Activated T-helper 2 cell treated with anti-CD3 and anti-CD28 coated beads, Interferon-gamma antibody, Interleukin-2, Interleukin-4, amounts not matched to agents 10 μg/mL and 5 μg/mL and 100 μg/mL, durations not matched to agents 14 hours and 24 hours and 36 hours (primary cell): ENCODE measurements at regions not wholly inside any gene's neighbourhood (a gene's known extent, or its start where the extent isn't known, plus 50 kb on each side); places are given as distances from the start of the nearest gene placed in this dataset.

Experiments used
- DNase-seq: peaks from one replicate; pipeline ENCODE4 v3.0.0; 2021; ENCODE audit warnings: low spot score
- H3K27ac Mint-ChIP-seq: one replicate; pipeline ENCODE4 v1.8.0; 2021; ENCODE audit warnings: mixed read lengths
- H3K27me3 Mint-ChIP-seq: one replicate; pipeline ENCODE4 v1.8.0; 2021; ENCODE audit warnings: low read depth, mixed read lengths
- H3K36me3 Mint-ChIP-seq: one replicate; pipeline ENCODE4 v1.8.0; 2021; ENCODE audit warnings: low read depth, mixed read lengths
- H3K4me1 Mint-ChIP-seq: one replicate; pipeline ENCODE4 v1.8.0; 2021; ENCODE audit warnings: low read depth, mixed read lengths
- H3K4me3 Mint-ChIP-seq: one replicate; pipeline ENCODE4 v1.8.0; 2021; ENCODE audit warnings: low read depth, mild to moderate bottlenecking, moderate library complexity, mixed read lengths
- H3K9me3 Mint-ChIP-seq: one replicate; pipeline ENCODE4 v1.8.0; 2021; ENCODE audit warnings: mixed read lengths
- intact Hi-C: fragments of 100-400 bp; cut with micrococcal nuclease; formaldehyde crosslinking; loops from one replicate; pipeline ENCODE4 v1.15.1; 2023

DNA sequence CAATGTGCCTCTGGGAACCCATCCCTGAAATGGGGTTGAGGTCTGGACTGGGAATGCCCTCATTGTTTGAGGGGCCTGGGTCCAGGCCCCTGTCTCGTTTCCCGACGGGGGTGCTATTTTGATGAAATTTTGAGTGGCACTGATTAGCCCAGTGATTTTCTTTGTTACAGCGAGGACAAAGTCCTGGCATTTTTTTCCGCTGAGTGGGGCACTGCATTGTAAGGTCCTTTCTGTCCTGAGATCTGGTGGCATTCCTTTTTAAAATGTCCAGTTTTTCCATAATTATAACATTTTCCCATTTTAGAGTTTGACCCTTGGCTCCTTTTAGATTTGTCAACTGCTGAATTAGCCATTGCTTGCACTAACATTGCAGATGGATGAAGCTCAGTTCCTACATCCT lies 69.7 kb upstream of the INCENP start:
- no peak overlapping the region for H3K4me3 Mint-ChIP-seq
- H3K4me1 Mint-ChIP-seq, result no peaks in the 10 kb centered on the region
- DNase-seq, result no peak
- no peak overlapping the region for H3K27ac Mint-ChIP-seq
- intact Hi-C loops, result no loop called here
- H3K36me3 Mint-ChIP-seq, result no peaks in the 10 kb centered on the region
- H3K9me3 Mint-ChIP-seq, result no peaks in the 10 kb centered on the region
- H3K27me3 Mint-ChIP-seq, result peaks cover 1% of the 10 kb centered on the region

DNA sequence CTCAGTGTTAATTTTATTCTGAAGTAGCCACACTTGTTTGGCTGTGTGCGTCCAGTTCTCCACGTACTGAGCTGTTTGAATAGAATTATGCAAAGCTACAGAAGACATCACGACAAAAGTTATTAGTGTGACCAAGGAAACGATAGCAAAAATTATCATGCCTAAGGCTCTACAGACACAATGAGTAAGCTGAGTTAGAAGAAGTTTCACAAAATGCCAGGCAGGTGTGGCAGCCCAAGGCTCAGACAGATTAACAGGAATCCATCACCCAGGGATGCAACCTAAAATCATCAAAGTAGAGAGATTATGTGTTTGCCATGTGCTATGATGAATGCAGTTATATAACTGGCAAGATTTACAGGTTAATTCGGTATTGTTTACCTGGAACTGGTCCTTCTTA lies 73.1 kb upstream of the INCENP start:
- Mint-ChIP-seq H3K4me3 (no peak overlapping the region), H3K4me1 (no peaks in the 10 kb centered on the region), H3K27ac (no peak overlapping the region), H3K9me3 (no peaks in the 10 kb centered on the region), H3K36me3 (no peaks in the 10 kb centered on the region), H3K27me3 (peaks cover 4% of the 10 kb centered on the region)
- intact Hi-C loops, result no loop called here
- DNase-seq, result no peak

DNA sequence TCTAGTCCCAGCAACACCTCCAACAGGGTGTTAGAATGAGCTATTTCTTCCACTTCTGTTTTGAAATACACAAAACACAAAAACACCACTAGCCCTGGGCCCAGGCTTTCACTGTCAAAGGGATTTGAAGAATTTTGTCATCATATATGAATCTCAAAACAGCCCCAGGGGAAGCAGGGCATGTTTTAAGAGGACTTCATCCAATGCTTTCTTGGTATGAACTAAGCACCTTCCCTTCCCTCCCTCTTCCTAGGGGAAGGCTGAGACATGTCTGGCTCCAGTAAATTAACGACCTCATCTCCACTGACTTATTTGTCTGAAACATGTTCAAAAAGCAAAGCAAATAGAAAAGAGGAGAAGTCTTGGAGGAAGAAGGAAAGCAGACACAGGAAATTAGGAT lies 75.7 kb upstream of the INCENP start:
- Mint-ChIP-seq H3K36me3 (no peaks in the 10 kb centered on the region), H3K4me1 (no peaks in the 10 kb centered on the region), H3K27ac (no peak overlapping the region), H3K27me3 (peaks cover 8% of the 10 kb centered on the region), H3K4me3 (no peak overlapping the region), H3K9me3 (no peaks in the 10 kb centered on the region)
- intact Hi-C loops, result no loop called here
- no peak for DNase-seq

DNA sequence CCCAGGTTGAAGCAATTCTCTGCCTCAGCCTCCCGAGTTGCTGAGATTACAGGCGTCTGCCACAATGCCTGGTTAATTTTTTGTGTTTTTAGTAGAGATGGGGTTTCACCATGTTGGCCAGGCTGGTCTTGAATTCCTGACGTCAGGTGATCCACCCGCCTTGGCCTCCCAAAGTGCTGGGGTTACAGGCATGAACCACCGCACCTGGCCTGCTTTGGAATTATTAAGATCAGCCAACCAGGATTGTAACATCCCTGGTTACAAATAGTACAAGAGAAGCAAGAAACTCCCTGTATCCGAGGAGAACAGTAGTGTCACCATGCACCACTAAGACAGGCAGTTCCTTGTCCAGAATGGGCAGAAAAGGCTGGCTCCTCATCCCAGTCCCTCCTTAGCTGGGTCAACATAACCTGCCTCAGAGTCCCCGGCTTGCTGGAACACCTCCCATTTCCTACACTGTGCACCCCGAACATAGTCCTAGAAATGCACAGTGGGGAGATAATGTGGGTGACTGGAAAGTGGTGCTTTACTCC lies 77.2 kb upstream of the INCENP start:
- H3K36me3 Mint-ChIP-seq, result no peaks in the 10 kb centered on the region
- DNase-seq, result no peak
- H3K4me1 Mint-ChIP-seq, result no peaks in the 10 kb centered on the region
- intact Hi-C loops, result no loop called here
- H3K4me3 Mint-ChIP-seq, result no peak overlapping the region
- H3K9me3 Mint-ChIP-seq, result no peaks in the 10 kb centered on the region
- H3K27ac Mint-ChIP-seq, result no peak overlapping the region
- peaks cover 8% of the 10 kb centered on the region for H3K27me3 Mint-ChIP-seq

DNA sequence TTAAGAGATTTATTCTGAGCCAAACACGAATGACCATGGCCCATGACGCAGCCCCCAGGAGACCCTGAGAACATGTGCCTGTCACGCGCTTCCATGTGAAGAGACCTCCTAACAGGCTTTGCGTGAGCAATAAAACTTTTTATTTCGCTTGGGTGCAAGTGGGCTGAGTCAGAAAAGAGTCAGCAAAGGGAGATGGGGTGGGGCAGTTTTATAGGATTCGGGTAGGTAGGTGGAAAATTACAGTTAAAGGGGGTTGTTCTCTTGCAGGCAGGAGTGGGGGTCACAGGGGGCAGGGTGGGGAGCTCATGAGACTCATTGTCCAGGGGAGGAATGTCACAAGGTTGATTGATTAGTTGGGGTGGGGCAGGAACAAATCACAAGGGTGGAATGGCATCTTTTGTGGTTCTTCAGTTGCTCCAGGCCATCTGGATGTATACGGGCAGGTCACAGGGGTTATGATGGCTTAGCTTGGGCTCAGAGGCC lies 77.2 kb upstream of the FTH1 start:
- no peaks in the 10 kb centered on the region for H3K4me1 Mint-ChIP-seq
- intact Hi-C loops, result no loop called here
- no peaks in the 10 kb centered on the region for H3K36me3 Mint-ChIP-seq
- H3K4me3 Mint-ChIP-seq, result no peak overlapping the region
- H3K27me3 Mint-ChIP-seq, result peaks cover 8% of the 10 kb centered on the region
- no peak for DNase-seq
- no peaks in the 10 kb centered on the region for H3K9me3 Mint-ChIP-seq
- no peak overlapping the region for H3K27ac Mint-ChIP-seq

DNA sequence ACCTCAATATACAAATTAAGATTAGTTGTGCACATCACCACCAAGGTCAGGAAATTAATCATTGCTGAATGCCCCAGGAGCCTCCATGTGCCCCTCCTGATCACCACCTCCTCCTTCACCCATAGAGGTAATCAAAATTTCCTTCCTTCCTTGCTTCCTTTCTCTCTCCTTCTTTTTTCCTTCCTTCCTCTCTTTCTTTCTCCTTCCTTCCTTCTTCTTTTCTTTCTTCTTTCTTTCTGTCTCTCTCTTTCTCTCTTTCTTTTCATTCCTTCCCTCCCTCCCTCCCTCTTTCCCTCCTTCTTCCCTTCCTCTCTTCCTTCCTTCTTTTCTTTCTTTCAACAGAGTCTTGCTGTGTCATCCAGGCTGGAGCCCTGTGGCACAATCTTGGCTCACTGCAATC lies 67.9 kb upstream of the FTH1 start:
- Mint-ChIP-seq H3K27ac (no peak overlapping the region), H3K9me3 (peaks cover 6% of the 10 kb centered on the region), H3K4me3 (no peak overlapping the region), H3K36me3 (no peaks in the 10 kb centered on the region), H3K27me3 (peaks cover 21% of the 10 kb centered on the region), H3K4me1 (no peaks in the 10 kb centered on the region)
- intact Hi-C loops, result no loop called here
- no peak for DNase-seq

DNA sequence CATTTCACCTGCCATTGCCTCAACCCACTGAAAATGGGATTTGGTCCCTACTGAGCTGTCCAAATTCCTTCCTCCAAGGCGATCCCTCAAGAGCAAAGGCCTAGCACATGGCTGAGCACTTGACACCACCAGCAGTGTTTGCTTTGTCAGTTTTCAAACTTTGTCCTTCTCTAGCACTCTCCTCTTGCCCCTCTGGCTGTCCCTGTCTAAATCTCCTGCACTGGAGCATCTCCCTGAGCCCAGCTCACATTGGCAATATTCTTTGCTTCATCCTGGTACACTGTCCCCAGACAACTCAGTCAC lies 66.6 kb upstream of the FTH1 start:
- no peak for DNase-seq
- Mint-ChIP-seq H3K9me3 (peaks cover 6% of the 10 kb centered on the region), H3K4me1 (no peaks in the 10 kb centered on the region), H3K4me3 (no peak overlapping the region), H3K36me3 (no peaks in the 10 kb centered on the region), H3K27ac (no peak overlapping the region), H3K27me3 (peaks cover 18% of the 10 kb centered on the region)
- intact Hi-C loops, result no loop called here

DNA sequence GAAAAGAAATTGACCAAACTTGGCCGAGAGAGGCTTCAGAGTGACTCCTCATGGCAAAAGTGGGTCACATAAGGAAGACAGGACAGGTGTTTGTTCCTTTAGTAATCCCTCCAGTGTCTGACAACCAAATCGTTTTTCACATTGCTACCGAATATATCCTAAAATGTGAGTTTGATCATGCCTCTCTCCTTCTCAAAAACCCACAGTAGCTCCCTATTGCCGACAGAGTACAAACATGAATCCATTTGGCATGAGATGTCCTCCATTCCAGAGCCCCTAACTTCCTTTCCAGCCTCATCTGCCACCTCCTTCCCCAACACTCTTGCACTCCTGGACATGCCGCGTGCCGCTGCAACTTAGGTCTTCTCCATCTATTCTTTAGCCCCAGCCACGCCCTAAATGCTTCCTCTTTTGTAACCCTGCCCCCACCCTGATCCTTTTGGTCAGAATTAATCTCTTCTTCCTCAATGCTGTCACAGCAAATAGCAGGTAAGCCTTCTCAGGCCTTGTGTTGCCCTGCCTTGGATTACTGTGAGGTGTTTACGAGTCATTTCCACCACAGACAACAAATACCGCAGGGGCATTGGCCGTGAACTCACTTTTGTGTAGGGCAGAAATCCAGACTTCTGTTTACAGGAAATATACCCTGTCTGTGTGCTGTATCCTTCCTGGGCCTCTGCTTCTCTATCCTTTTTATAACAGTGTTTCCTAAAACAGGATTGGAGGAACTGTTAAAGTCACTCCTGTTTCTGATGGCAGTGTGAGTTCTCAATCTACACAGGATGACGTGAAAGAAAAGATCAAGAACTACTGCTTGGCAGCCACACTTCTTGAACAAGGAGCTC lies 66.0 kb upstream of the FTH1 start:
- H3K27ac Mint-ChIP-seq, result no peak overlapping the region
- H3K36me3 Mint-ChIP-seq, result no peaks in the 10 kb centered on the region
- H3K9me3 Mint-ChIP-seq, result peaks cover 6% of the 10 kb centered on the region
- intact Hi-C loops, result no loop called here
- DNase-seq, result no peak
- no peak overlapping the region for H3K4me3 Mint-ChIP-seq
- H3K27me3 Mint-ChIP-seq, result peaks cover 12% of the 10 kb centered on the region
- peaks cover under 1% of the 10 kb centered on the region for H3K4me1 Mint-ChIP-seq

DNA sequence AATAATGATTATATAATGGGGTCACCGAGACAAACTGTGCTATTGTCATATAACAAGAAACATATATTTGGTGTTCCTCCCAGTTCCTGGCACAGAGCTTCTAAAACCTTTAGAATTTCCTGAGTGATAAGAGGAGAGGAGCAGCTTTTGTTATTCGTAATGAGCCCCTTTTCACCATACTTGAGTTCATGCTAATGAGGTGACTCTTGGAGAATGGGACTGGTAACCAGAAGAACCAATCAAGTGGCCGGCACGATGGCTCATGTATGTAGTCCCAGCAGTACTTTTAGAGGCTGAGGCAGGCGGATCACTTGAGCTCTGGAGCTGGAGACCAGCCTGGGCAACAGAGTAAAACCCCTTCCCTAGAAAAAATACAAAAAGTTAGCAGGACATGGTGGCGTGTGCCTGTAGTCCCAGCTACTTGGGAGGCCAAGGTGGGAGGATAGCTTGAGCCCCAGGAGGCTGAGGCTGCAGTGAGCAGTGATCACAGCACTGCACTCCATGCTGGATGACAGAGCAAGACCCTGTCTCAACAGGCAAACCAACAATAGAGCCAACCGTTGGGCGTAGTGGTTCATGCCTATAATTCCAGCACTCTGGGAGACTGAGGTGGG lies 62.7 kb upstream of the FTH1 start:
- Mint-ChIP-seq H3K36me3 (no peaks in the 10 kb centered on the region), H3K27me3 (no peaks in the 10 kb centered on the region), H3K4me1 (peaks cover 10% of the 10 kb centered on the region), H3K9me3 (peaks cover 6% of the 10 kb centered on the region), H3K4me3 (no peak overlapping the region), H3K27ac (no peak overlapping the region)
- DNase-seq, result no peak
- intact Hi-C loops, result no loop called here

DNA sequence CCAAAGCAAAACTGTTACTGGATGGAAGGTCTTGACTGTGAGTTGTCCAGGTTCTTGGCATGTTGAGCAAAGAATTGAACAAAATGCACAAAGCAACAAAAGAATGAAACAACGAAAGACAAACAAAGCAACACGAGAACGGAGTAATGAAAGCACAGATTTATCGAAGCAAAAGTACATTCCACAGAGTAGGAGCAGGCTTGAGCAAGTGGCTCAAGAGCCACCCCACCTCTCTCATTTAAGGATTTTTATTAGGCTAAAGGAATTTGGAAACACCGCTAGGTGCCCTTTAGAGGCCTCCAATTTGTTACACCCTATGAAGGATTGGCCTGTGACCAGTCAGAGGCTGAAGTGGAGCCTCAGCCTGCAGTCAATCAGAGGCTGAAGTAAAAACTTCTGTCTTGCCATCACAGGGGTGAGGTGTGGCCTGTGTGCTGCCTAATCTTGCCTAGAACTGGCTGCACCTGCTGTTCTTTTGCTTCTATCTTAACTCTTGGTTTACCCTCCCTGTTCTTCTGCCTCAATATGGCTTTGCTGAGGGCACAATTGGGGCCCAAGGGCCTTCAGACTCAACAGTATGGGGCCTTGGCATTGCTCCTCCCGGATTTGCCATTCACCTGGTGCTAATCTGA lies 59.4 kb upstream of the FTH1 start:
- intact Hi-C loops, result no loop called here

DNA sequence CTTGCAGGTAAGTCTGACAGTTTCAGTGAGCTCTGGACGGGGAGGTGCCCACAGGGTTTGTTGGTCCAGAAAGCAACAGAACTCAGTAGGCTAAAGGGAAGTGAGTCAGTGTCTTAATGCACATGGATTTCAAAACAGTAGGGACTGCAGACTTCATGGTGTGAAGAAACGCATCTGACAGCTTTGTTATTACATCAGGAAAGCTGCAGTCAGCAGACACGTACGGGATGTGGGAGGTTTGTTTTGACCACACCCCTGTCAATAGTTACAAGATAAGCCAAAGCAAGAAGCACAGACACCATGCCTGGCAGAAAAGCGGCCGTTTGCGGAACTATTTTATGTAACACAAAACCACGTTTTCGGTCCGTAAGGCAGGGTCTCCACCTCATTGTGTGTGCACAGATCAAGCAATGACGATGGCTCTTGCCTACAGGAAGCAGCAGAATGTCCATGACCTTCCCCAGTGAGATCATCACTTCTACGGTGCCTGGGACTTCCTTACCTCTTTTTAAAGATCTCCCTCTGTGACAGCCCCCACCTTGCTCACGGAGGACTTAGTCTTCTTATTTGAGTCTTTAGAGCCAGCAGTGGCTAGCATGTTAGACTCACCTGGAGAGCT lies 58.2 kb upstream of the FTH1 start:
- intact Hi-C loops, result loop anchor here (1.0 kb wide), 1 partner anchor 58 kb away; the partner anchor contains the start of gene FTH1
- Mint-ChIP-seq H3K27ac (peak overlapping the region; percentile 87), H3K4me1 (peaks cover 13% of the 10 kb centered on the region), H3K27me3 (peaks cover 7% of the 10 kb centered on the region), H3K4me3 (peak overlapping the region; percentile 9), H3K9me3 (peaks cover 8% of the 10 kb centered on the region), H3K36me3 (peaks cover 6% of the 10 kb centered on the region)
- peak; percentile 78 for DNase-seq

More for the DNA sequence above, 59.4 kb upstream of the FTH1 start:
- Mint-ChIP-seq H3K27ac (no peak overlapping the region), H3K4me3 (no peak overlapping the region), H3K36me3 (no peaks in the 10 kb centered on the region), H3K27me3 (peaks cover 2% of the 10 kb centered on the region), H3K9me3 (no peaks in the 10 kb centered on the region), H3K4me1 (peaks cover 13% of the 10 kb centered on the region)
- no peak for DNase-seq

DNA sequence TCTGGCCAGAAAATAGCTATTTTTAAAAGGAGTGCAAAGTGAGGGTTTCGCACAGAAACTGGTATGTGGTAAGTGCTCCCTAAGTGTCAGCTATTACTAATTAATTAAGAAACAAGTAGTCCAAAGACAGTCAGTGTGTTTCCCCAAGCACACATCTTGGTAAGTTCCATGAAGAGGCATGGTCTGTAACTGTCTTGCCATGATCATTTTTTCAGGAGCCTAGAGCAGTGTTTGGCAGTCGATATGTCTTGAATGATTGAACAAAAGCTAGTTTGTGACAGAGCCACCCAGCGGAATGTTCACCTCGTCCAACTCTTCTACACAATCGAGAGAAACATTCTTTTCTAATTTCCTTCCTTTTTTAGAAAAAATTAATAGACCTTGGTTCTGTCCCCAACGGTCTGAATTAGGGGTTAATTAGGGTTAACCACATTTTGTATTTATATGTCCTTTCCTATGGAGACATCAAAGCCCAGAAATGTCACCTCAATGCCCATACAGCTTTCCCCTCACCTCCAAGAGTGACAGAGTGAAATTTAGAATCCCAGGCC lies 57.6 kb upstream of the FTH1 start:
- H3K27me3 Mint-ChIP-seq, result peaks cover 7% of the 10 kb centered on the region
- peak overlapping the region; percentile 87 for H3K27ac Mint-ChIP-seq
- peaks cover 6% of the 10 kb centered on the region for H3K36me3 Mint-ChIP-seq
- H3K9me3 Mint-ChIP-seq, result peaks cover 9% of the 10 kb centered on the region
- intact Hi-C loops, result loop anchor here (1.0 kb wide), 1 partner anchor 58 kb away; the partner anchor contains the start of gene FTH1
- no peak for DNase-seq
- peak overlapping the region; percentile 9 for H3K4me3 Mint-ChIP-seq
- peaks cover 13% of the 10 kb centered on the region for H3K4me1 Mint-ChIP-seq
